ENCODE measurements at regions not wholly inside any gene's neighbourhood (a gene's known extent, or its start where the extent isn't known, plus 50 kb on each side); places are given as distances from the start of the nearest gene placed in this dataset.

DNA sequence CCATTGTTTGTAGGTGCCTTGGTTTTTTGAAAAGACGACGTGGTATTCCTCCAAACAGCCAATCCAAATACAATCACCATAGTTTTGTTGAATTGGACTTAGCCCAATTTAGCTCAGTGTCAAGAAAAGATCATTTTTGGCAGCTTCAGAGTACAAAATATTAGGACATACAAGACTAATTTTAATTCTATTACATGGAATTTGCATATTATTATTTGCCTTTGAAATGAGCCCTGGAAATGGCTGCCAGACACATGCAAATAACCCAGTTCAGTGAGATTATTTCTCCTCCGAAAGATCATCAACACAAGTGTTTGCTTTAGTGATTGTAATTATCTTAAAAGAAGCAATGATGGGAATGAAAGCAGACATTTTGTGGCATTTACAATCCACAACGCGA, 89.3 kb downstream of the PLK2 start:
- no peak overlapping the region for H3K27ac ChIP-seq (ENCODE audit: low read length)
- H3K4me1 ChIP-seq (ENCODE audit: low read length) = no peaks in the 10 kb centered on the region
- no peaks in the 10 kb centered on the region for H3K9me2 ChIP-seq (replicated peaks; ENCODE audit: insufficient read depth, low read length)
- no peak overlapping the region for H3K9ac ChIP-seq (ENCODE audit: low read length)
- H3K9me3 ChIP-seq (replicated peaks; ENCODE audit: insufficient read depth, low read length) = no peaks in the 10 kb centered on the region
- no peak overlapping the region for H3K4me2 ChIP-seq (ENCODE audit: low read depth, low read length)
- TF ChIP-seq, protein P1, sequence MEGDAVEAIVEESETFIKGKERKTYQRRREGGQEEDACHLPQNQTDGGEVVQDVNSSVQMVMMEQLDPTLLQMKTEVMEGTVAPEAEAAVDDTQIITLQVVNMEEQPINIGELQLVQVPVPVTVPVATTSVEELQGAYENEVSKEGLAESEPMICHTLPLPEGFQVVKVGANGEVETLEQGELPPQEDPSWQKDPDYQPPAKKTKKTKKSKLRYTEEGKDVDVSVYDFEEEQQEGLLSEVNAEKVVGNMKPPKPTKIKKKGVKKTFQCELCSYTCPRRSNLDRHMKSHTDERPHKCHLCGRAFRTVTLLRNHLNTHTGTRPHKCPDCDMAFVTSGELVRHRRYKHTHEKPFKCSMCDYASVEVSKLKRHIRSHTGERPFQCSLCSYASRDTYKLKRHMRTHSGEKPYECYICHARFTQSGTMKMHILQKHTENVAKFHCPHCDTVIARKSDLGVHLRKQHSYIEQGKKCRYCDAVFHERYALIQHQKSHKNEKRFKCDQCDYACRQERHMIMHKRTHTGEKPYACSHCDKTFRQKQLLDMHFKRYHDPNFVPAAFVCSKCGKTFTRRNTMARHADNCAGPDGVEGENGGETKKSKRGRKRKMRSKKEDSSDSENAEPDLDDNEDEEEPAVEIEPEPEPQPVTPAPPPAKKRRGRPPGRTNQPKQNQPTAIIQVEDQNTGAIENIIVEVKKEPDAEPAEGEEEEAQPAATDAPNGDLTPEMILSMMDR (IDR thresholded peaks at IDR 0.05; ENCODE audit: low read length) = no peak
- TF ChIP-seq EZH2 (optimal IDR thresholded peaks at IDR 0.05; ENCODE audit: low read depth, low read length) (no peak), EZH2phosphoT487 (IDR thresholded peaks at IDR 0.05; ENCODE audit: low read length) (no peak)
- no peaks in the 10 kb centered on the region for H3F3A ChIP-seq (ENCODE audit: insufficient read depth, low read length)
- H3K36me3 ChIP-seq (replicated peaks; ENCODE audit: insufficient read depth, low read length) = no peaks in the 10 kb centered on the region
- no peaks in the 10 kb centered on the region for H4K20me1 ChIP-seq (ENCODE audit: insufficient read depth, low read length)
- H3K4me3 ChIP-seq (ENCODE audit: low read length) = no peak overlapping the region
- H2AFZ ChIP-seq (ENCODE audit: low read length) = no peak overlapping the region
- DNase-seq = no peak
- H3K27me3 ChIP-seq (replicated peaks; ENCODE audit: insufficient read depth, low read length) = no peaks in the 10 kb centered on the region
- no peaks in the 10 kb centered on the region for H3K79me2 ChIP-seq (ENCODE audit: low read length)

DNA sequence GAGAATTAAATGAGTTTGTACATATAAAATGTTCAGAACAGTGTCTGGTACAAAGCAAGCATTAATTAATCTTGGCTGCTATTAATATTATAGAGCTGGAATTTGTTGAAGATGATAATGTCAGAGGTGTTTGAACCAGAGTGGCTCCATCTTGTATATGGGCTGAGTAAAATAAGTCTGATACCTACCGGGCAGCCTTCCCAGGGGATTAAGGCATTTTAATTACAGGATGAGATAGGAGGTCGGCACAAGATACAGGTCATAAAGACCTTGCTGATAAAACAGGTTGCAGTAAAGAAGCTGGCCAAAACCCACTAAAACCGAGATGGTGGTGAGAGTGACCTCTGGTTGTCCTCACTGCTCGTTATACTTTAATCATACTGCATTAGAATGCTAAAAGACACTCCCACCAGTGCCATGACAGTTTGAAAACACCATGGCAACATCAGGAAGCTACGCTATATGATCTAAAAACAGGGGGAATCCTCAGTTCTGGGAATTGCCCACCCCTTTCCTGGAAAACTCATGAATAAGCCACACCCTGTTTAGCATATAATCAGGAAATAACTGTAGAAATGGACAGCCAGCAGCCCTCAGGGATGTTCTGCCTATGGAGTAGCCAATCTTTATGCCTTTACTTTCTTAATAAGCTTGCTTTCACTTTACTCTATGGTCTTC, 90.2 kb downstream of the PLK2 start:
- no peak for DNase-seq
- no peak overlapping the region for H2AFZ ChIP-seq (ENCODE audit: low read length)
- no peaks in the 10 kb centered on the region for H3F3A ChIP-seq (ENCODE audit: insufficient read depth, low read length)
- no peaks in the 10 kb centered on the region for H3K27me3 ChIP-seq (replicated peaks; ENCODE audit: insufficient read depth, low read length)
- no peaks in the 10 kb centered on the region for H3K9me2 ChIP-seq (replicated peaks; ENCODE audit: insufficient read depth, low read length)
- no peaks in the 10 kb centered on the region for H4K20me1 ChIP-seq (ENCODE audit: insufficient read depth, low read length)
- no peak overlapping the region for H3K9ac ChIP-seq (ENCODE audit: low read length)
- H3K27ac ChIP-seq (ENCODE audit: low read length) = no peak overlapping the region
- H3K36me3 ChIP-seq (replicated peaks; ENCODE audit: insufficient read depth, low read length) = no peaks in the 10 kb centered on the region
- no peaks in the 10 kb centered on the region for H3K9me3 ChIP-seq (replicated peaks; ENCODE audit: insufficient read depth, low read length)
- no peaks in the 10 kb centered on the region for H3K79me2 ChIP-seq (ENCODE audit: low read length)
- TF ChIP-seq, protein P1 (IDR thresholded peaks at IDR 0.05; ENCODE audit: low read length) = no peak
- TF ChIP-seq EZH2 (optimal IDR thresholded peaks at IDR 0.05; ENCODE audit: low read depth, low read length) = no peak
- TF ChIP-seq EZH2phosphoT487 (IDR thresholded peaks at IDR 0.05; ENCODE audit: low read length) = no peak
- no peak overlapping the region for H3K4me2 ChIP-seq (ENCODE audit: low read depth, low read length)
- no peaks in the 10 kb centered on the region for H3K4me1 ChIP-seq (ENCODE audit: low read length)
- no peak overlapping the region for H3K4me3 ChIP-seq (ENCODE audit: low read length)

DNA sequence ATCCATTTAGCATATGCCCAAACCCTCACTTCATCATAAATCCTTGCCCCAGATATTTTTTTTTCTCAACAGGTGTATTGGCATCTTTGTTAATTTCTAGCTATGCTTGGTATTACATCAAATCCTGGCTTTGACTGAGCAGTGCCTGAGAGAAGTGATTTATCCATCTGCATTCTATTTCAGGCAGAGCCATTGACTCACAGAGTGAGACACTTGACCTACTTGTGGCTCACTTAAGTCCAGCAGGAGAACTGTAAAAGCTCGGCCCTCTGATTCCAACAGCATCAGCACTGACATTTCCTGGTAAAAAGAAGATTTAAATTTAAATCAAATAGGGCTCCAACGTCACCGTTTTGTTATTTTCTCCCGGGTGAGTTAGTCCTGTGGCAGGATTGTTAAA, 93.4 kb downstream of the PLK2 start:
- H3K9me2 ChIP-seq (replicated peaks; ENCODE audit: insufficient read depth, low read length) = no peaks in the 10 kb centered on the region

More for the DNA sequence above, 93.4 kb downstream of the PLK2 start:
- TF ChIP-seq, protein P1 (IDR thresholded peaks at IDR 0.05; ENCODE audit: low read length) = no peak
- TF ChIP-seq EZH2 (optimal IDR thresholded peaks at IDR 0.05; ENCODE audit: low read depth, low read length) (no peak), EZH2phosphoT487 (IDR thresholded peaks at IDR 0.05; ENCODE audit: low read length) (no peak)
- no peaks in the 10 kb centered on the region for H4K20me1 ChIP-seq (ENCODE audit: insufficient read depth, low read length)
- H2AFZ ChIP-seq (ENCODE audit: low read length) = no peak overlapping the region
- H3K27ac ChIP-seq (ENCODE audit: low read length) = no peak overlapping the region
- H3K4me2 ChIP-seq (ENCODE audit: low read depth, low read length) = no peak overlapping the region
- H3K27me3 ChIP-seq (replicated peaks; ENCODE audit: insufficient read depth, low read length) = no peaks in the 10 kb centered on the region
- no peaks in the 10 kb centered on the region for H3F3A ChIP-seq (ENCODE audit: insufficient read depth, low read length)
- no peak overlapping the region for H3K4me3 ChIP-seq (ENCODE audit: low read length)
- DNase-seq = no peak
- H3K79me2 ChIP-seq (ENCODE audit: low read length) = no peaks in the 10 kb centered on the region
- no peaks in the 10 kb centered on the region for H3K4me1 ChIP-seq (ENCODE audit: low read length)
- no peak overlapping the region for H3K9ac ChIP-seq (ENCODE audit: low read length)
- no peaks in the 10 kb centered on the region for H3K9me3 ChIP-seq (replicated peaks; ENCODE audit: insufficient read depth, low read length)
- H3K36me3 ChIP-seq (replicated peaks; ENCODE audit: insufficient read depth, low read length) = no peaks in the 10 kb centered on the region

Data from MM.1S (cell line).